CD4-positive, alpha-beta memory T cell (primary cell): ENCODE measurements at regions not wholly inside any gene's neighbourhood (a gene's known extent, or its start where the extent isn't known, plus 50 kb on each side); places are given as distances from the start of the nearest gene placed in this dataset.

ENCODE experiments used
- CTCF ChIA-PET: fragments of 350-600 bp; sonication (Branson Sonifier 250); formaldehyde crosslinking; loops from one replicate; lab custom pipeline; 2021; ENCODE audit warnings: inconsistent platforms; ENCODE audit not compliant: partially characterized antibody; lab: Charles Lee
- POLR2A ChIA-PET: fragments of 350-600 bp; sonication (Branson Sonifier 250); formaldehyde crosslinking; loops from one replicate; lab custom pipeline; 2021; ENCODE audit not compliant: partially characterized antibody; lab: Charles Lee
- DNase-seq, 5 donors: peaks; one replicate each; pipeline versions ENCODE4 v3.0.0 to v3.0.0-alpha.2; 2020 to 2022; ENCODE audit warnings: mixed read lengths in 1 of 5
- H3K27ac ChIP-seq: one replicate; pipeline ENCODE4 v1.7.0; 2013; ENCODE audit warnings: low read depth, low read length
- H3K27me3 ChIP-seq: 2 replicates; pipeline ENCODE4 v1.7.0; 2013; ENCODE audit warnings: mild to moderate bottlenecking, low read length, moderate library complexity; ENCODE audit not compliant: insufficient read depth
- H3K36me3 ChIP-seq: 2 replicates; pipeline ENCODE4 v1.7.0; 2013; ENCODE audit warnings: mild to moderate bottlenecking, low read length, moderate library complexity; ENCODE audit not compliant: insufficient read depth
- H3K4me1 ChIP-seq: 2 replicates; pipeline ENCODE4 v1.7.0; 2013; ENCODE audit warnings: mild to moderate bottlenecking, low read length, moderate library complexity; ENCODE audit not compliant: insufficient read depth
- H3K4me3 ChIP-seq, 2 donors: one replicate each; pipeline ENCODE4 v1.7.0; 2013; ENCODE audit warnings: low read length in 2 of 2, mild to moderate bottlenecking in 1 of 2
- H3K9me3 ChIP-seq, 2 donors: one replicate each; pipeline ENCODE4 v1.7.0; 2013; ENCODE audit warnings: low read length in 2 of 2, control low read depth in 1 of 2; ENCODE audit not compliant: control insufficient read depth in 1 of 2
- H3K27ac Mint-ChIP-seq, 7 donors: one replicate each; pipeline ENCODE4 v1.8.0; 2020 to 2021; ENCODE audit warnings: mixed read lengths in 7 of 7, mild to moderate bottlenecking in 6 of 7, inconsistent platforms in 3 of 7, moderate library complexity in 3 of 7
- H3K27me3 Mint-ChIP-seq, 2 donors: one replicate each; pipeline ENCODE4 v1.8.0; 2020 to 2021; ENCODE audit warnings: mixed read lengths in 2 of 2
- H3K36me3 Mint-ChIP-seq, 2 donors: one replicate each; pipeline ENCODE4 v1.8.0; 2020 to 2021; ENCODE audit warnings: mixed read lengths in 2 of 2, inconsistent platforms in 1 of 2, mild to moderate bottlenecking in 1 of 2
- H3K4me1 Mint-ChIP-seq, 4 donors: one replicate each; pipeline ENCODE4 v1.8.0; 2020 to 2021; ENCODE audit warnings: mixed read lengths in 4 of 4, mild to moderate bottlenecking in 1 of 4
- H3K4me3 Mint-ChIP-seq, 8 donors: one replicate each; pipeline ENCODE4 v1.8.0; 2020 to 2021; ENCODE audit warnings: mixed read lengths in 8 of 8, mild to moderate bottlenecking in 7 of 8, moderate library complexity in 6 of 8, inconsistent platforms in 3 of 8
- H3K9me3 Mint-ChIP-seq, 8 donors: one replicate each; pipeline ENCODE4 v1.8.0; 2020 to 2021; ENCODE audit warnings: mixed read lengths in 8 of 8, mild to moderate bottlenecking in 5 of 8, inconsistent platforms in 3 of 8, moderate library complexity in 1 of 8
- intact Hi-C: fragments of 100-400 bp; cut with micrococcal nuclease; formaldehyde crosslinking; loops from one replicate; pipeline ENCODE4 v1.15.1; 2023

- intact Hi-C loops = no loop called here
- Mint-ChIP-seq H3K27ac (no peak overlapping the region), H3K27me3 (peaks cover 0 to 3% of the 10 kb centered on the region in 2 donors), H3K4me3 (no peak overlapping the region), H3K36me3 (no peaks in the 10 kb centered on the region), H3K4me1 (peaks cover 0 to 2% (median 0%) of the 10 kb centered on the region in 4 donors), H3K9me3 (peaks cover 0 to 4% (median 1%) of the 10 kb centered on the region in 8 donors)
- H3K27ac ChIP-seq = no peak overlapping the region
- H3K9me3 ChIP-seq = no peaks in the 10 kb centered on the region
- no peaks in the 10 kb centered on the region for H3K4me1 ChIP-seq
- ChIA-PET POLR2A (no interaction called here), CTCF (no interaction called here)
- no peak for DNase-seq
- H3K4me3 ChIP-seq = no peak overlapping the region
- no peaks in the 10 kb centered on the region for H3K27me3 ChIP-seq
- H3K36me3 ChIP-seq = no peaks in the 10 kb centered on the region
These were observed 164.1 kb downstream of the ID4 start for GRCh38 chr6:20001286-20001685.

GRCh38 chr6:20006037-20006436, 168.9 kb downstream of the ID4 start:
- H3K36me3 Mint-ChIP-seq = no peaks in the 10 kb centered on the region

DNA sequence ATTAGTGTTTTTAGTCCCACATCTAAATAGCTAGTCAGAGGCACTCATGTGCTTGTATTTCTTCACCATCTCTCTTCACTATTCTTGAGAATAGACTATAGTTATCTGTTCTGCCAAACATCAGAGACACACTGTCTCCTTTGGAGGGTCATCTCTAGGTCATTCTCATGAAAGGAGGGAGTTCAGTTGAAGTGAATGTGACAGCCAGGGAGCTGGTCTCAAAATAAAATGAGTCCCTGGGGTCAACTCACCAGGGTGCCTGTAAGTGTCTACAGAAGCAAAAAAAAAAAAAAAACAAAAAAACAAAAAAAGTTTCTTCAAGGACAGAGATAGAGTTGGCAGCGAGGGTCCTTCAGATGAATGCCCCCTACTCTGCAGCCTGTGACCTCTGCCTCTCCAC, 171.0 kb downstream of the ID4 start:
- H3K27ac ChIP-seq = no peak overlapping the region
- DNase-seq = no peak
- Mint-ChIP-seq H3K4me3 (no peak overlapping the region), H3K27me3 (peaks cover 3 to 4% of the 10 kb centered on the region in 2 donors), H3K9me3 (peaks cover 0 to 3% (median 0%) of the 10 kb centered on the region in 8 donors), H3K36me3 (no peaks in the 10 kb centered on the region), H3K27ac (no peak overlapping the region), H3K4me1 (no peaks in the 10 kb centered on the region)
- no peaks in the 10 kb centered on the region for H3K36me3 ChIP-seq
- CTCF ChIA-PET = interaction anchor here (1.1 kb wide), 1 partner anchor 13 kb away, joined by 5 read pairs; no protein-coding TSS in a partner anchor
- H3K4me1 ChIP-seq = no peaks in the 10 kb centered on the region
- H3K27me3 ChIP-seq = no peaks in the 10 kb centered on the region
- no peak overlapping the region for H3K4me3 ChIP-seq
- POLR2A ChIA-PET = no interaction called here
- intact Hi-C loops = no loop called here
- no peaks in the 10 kb centered on the region for H3K9me3 ChIP-seq

More at GRCh38 chr6:20006037-20006436, 168.9 kb downstream of the ID4 start:
- peaks cover 1 to 3% of the 10 kb centered on the region in 2 donors for H3K27me3 Mint-ChIP-seq
- H3K27ac ChIP-seq = no peak overlapping the region
- H3K36me3 ChIP-seq = no peaks in the 10 kb centered on the region
- no peaks in the 10 kb centered on the region for H3K9me3 ChIP-seq
- H3K4me3 Mint-ChIP-seq = no peak overlapping the region
- no peaks in the 10 kb centered on the region for H3K27me3 ChIP-seq
- H3K4me1 Mint-ChIP-seq = no peaks in the 10 kb centered on the region
- intact Hi-C loops = no loop called here
- POLR2A ChIA-PET = no interaction called here
- no peak for DNase-seq
- H3K9me3 Mint-ChIP-seq = peaks cover 0 to 1% (median 0%) of the 10 kb centered on the region in 8 donors
- no peaks in the 10 kb centered on the region for H3K4me1 ChIP-seq
- no peak overlapping the region for H3K4me3 ChIP-seq
- H3K27ac Mint-ChIP-seq = no peak overlapping the region
- CTCF ChIA-PET = no interaction called here

GRCh38 chr6:20013066-20013861, 176.1 kb downstream of the ID4 start:
- H3K27me3 ChIP-seq = no peaks in the 10 kb centered on the region
- Mint-ChIP-seq H3K36me3 (no peaks in the 10 kb centered on the region), H3K27me3 (peaks cover 4 to 7% of the 10 kb centered on the region in 2 donors), H3K4me1 (no peaks in the 10 kb centered on the region), H3K27ac (no peak overlapping the region), H3K9me3 (peaks cover 0 to 2% (median 0%) of the 10 kb centered on the region in 8 donors), H3K4me3 (no peak overlapping the region)
- no peak overlapping the region for H3K4me3 ChIP-seq
- no peaks in the 10 kb centered on the region for H3K9me3 ChIP-seq
- DNase-seq = no peak
- intact Hi-C loops = no loop called here
- H3K36me3 ChIP-seq = no peaks in the 10 kb centered on the region
- ChIA-PET POLR2A (no interaction called here), CTCF (no interaction called here)
- no peaks in the 10 kb centered on the region for H3K4me1 ChIP-seq
- no peak overlapping the region for H3K27ac ChIP-seq

DNA sequence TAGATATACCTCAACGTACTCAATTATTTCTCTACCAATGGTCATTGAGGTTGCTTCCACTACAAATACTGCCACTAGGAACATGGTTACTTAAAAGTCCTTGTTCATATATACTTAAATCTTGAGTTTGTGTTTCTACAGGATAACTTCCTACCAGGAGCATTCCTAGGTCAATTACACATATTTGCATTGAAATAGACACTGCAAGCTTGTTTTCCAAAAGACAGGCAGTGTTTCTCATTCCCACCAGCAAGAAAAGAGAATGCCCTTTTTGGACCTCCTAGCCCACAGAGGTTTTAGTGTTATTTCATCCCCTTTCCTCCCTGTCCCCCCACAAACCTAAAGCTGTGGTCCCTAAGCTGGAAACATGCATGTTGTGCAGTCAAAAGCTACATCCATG, 177.3 kb downstream of the ID4 start:
- Histone ChIP-seq H3K9me3 (no peaks in the 10 kb centered on the region), H3K27ac (no peak overlapping the region), H3K36me3 (no peaks in the 10 kb centered on the region), H3K4me1 (no peaks in the 10 kb centered on the region), H3K27me3 (no peaks in the 10 kb centered on the region), H3K4me3 (no peak overlapping the region)
- intact Hi-C loops = no loop called here
- Mint-ChIP-seq H3K27me3 (peaks cover 3 to 7% of the 10 kb centered on the region in 2 donors), H3K4me3 (no peak overlapping the region), H3K9me3 (peaks cover 0 to 2% (median 0%) of the 10 kb centered on the region in 8 donors), H3K27ac (no peak overlapping the region), H3K4me1 (no peaks in the 10 kb centered on the region), H3K36me3 (no peaks in the 10 kb centered on the region)
- no peak for DNase-seq
- POLR2A ChIA-PET = no interaction called here
- CTCF ChIA-PET = no interaction called here

DNA sequence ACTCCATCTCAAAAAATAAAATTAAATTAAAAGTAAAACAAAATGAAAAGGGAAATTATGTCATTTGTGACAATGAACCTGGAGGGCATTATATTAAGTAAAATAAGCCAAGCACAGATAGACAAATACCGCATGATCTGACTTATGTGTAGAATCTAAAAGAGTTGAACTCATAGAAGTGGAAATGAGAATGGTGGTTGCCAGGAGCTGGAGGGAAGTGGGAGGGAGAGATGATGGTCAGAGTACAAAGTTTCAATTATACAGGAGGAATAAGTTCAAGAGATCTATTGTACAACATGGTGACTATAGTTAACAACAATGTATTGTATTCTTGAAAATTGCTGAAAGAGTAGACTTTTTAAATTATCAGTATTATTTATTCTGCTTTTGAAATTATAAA, 183.4 kb downstream of the ID4 start:
- no peak overlapping the region for H3K27ac Mint-ChIP-seq
- intact Hi-C loops = no loop called here
- no peak for DNase-seq
- H3K27me3 Mint-ChIP-seq = peaks cover 5 to 6% of the 10 kb centered on the region in 2 donors
- H3K4me3 Mint-ChIP-seq = no peak overlapping the region
- no peaks in the 10 kb centered on the region for H3K36me3 Mint-ChIP-seq
- Histone ChIP-seq H3K27ac (no peak overlapping the region), H3K4me1 (peaks cover 15% of the 10 kb centered on the region), H3K4me3 (no peak overlapping the region), H3K36me3 (no peaks in the 10 kb centered on the region), H3K27me3 (no peaks in the 10 kb centered on the region), H3K9me3 (no peaks in the 10 kb centered on the region)
- ChIA-PET CTCF (no interaction called here), POLR2A (no interaction called here)
- no peaks in the 10 kb centered on the region for H3K9me3 Mint-ChIP-seq
- peaks cover 12 to 19% (median 18%) of the 10 kb centered on the region in 4 donors for H3K4me1 Mint-ChIP-seq

- DNase-seq = no peak
- no peaks in the 10 kb centered on the region for H3K9me3 ChIP-seq
- intact Hi-C loops = no loop called here
- ChIA-PET POLR2A (no interaction called here), CTCF (no interaction called here)
- H3K4me3 ChIP-seq = no peak overlapping the region
- peaks cover 4 to 7% of the 10 kb centered on the region in 2 donors for H3K27me3 Mint-ChIP-seq
- H3K36me3 ChIP-seq = no peaks in the 10 kb centered on the region
- H3K27ac ChIP-seq = no peak overlapping the region
- H3K4me1 Mint-ChIP-seq = peaks cover 15 to 23% (median 20%) of the 10 kb centered on the region in 4 donors
- peaks cover 15% of the 10 kb centered on the region for H3K4me1 ChIP-seq
- no peaks in the 10 kb centered on the region for H3K27me3 ChIP-seq
- H3K4me3 Mint-ChIP-seq = no peak overlapping the region
- no peaks in the 10 kb centered on the region for H3K9me3 Mint-ChIP-seq
- H3K36me3 Mint-ChIP-seq = no peaks in the 10 kb centered on the region
- no peak overlapping the region for H3K27ac Mint-ChIP-seq
These were observed 184.6 kb downstream of the ID4 start for GRCh38 chr6:20021795-20022194.
